GM12878 (cell line): ENCODE measurements at regions not wholly inside any gene's neighbourhood (a gene's known extent, or its start where the extent isn't known, plus 50 kb on each side); places are given as distances from the start of the nearest gene placed in this dataset.

ENCODE experiments used
- BCL11A ChIP-seq: IDR thresholded peaks from 2 replicates; pipeline ENCODE4 v1.6.1; 2011; ENCODE audit warnings: low read depth, low read length
- BHLHE40 ChIP-seq, 2 experiments: fragments of 450-650 bp in 1 of 2; IDR thresholded peaks; 2 replicates each; pipeline ENCODE4 v1.6.1; 2011 to 2017; ENCODE audit warnings: low read depth in 2 of 2, borderline replicate concordance in 1 of 2, improper control_type of control experiment in 1 of 2, low read length in 1 of 2, mild to moderate bottlenecking in 1 of 2
- BMI1 ChIP-seq: fragments of 450-650 bp; IDR thresholded peaks from 2 replicates; pipeline ENCODE4 v1.6.1; 2016; ENCODE audit warnings: mild to moderate bottlenecking, moderate library complexity, borderline replicate concordance
- CBX5 ChIP-seq: sonication (generic); IDR thresholded peaks from 2 replicates; pipeline ENCODE4 v1.6.1; 2016; ENCODE audit warnings: low read depth, moderate library complexity, mild to moderate bottlenecking, inconsistent platforms
- CTCF ChIP-seq, 3 experiments: IDR thresholded peaks in 2 of 3; conservative IDR thresholded peaks in 1 of 3; 2 replicates each; pipeline ENCODE4 v1.5.1; 2011; ENCODE audit warnings: low read depth in 3 of 3, low read length in 3 of 3, mild to moderate bottlenecking in 3 of 3, control low read depth in 2 of 3, moderate library complexity in 2 of 3, inconsistent platforms in 1 of 3, mixed read lengths in 1 of 3; ENCODE audit not compliant: control insufficient read depth in 2 of 3, insufficient read depth in 1 of 3; ENCODE audit errors: extremely low read depth in 1 of 3
- EZH2 ChIP-seq: IDR thresholded peaks from 2 replicates; pipeline ENCODE4 v1.6.1; 2012; ENCODE audit warnings: low read depth, mild to moderate bottlenecking, control low read depth, inconsistent platforms, low read length, borderline replicate concordance; ENCODE audit not compliant: control insufficient read depth
- FOS ChIP-seq: IDR thresholded peaks from 3 replicates; pipeline ENCODE4 v1.6.1; 2011; ENCODE audit warnings: borderline replicate concordance; ENCODE audit not compliant: insufficient read length; ENCODE audit errors: extremely low read depth
- FOXM1 ChIP-seq: IDR thresholded peaks from 2 replicates; pipeline ENCODE4 v1.6.1; 2012; ENCODE audit warnings: low read depth, mild to moderate bottlenecking, inconsistent platforms, low read length, moderate library complexity
- HDGF ChIP-seq: fragments of 450-650 bp; IDR thresholded peaks from 2 replicates; pipeline ENCODE4 v1.6.1; 2016; ENCODE audit warnings: antibody characterized with exemption
- NR2C2 ChIP-seq: IDR thresholded peaks from 2 replicates; pipeline ENCODE4 v1.6.1; 2011; ENCODE audit warnings: borderline replicate concordance, low read depth; ENCODE audit not compliant: control insufficient read depth, insufficient read length
- POLR2A ChIP-seq: IDR thresholded peaks from 2 replicates; pipeline ENCODE4 v1.6.1; 2011; ENCODE audit warnings: low read depth, mild to moderate bottlenecking, low read length
- REST ChIP-seq: IDR thresholded peaks from 2 replicates; pipeline ENCODE4 v1.6.1; 2012; ENCODE audit warnings: mild to moderate bottlenecking, low read depth, low read length
- RUNX3 ChIP-seq: IDR thresholded peaks from 2 replicates; pipeline ENCODE4 v1.6.1; 2012; ENCODE audit warnings: low read length, inconsistent platforms

- no peak for TF ChIP-seq BMI1
- no peak for TF ChIP-seq CTCF (IDR thresholded peaks at IDR 0.05 in 2 of 3, conservative IDR thresholded peaks at IDR 0.05 in 1 of 3; ENCODE audit: control insufficient read depth in 2 of 3, extremely low read depth in 1 of 3, insufficient read depth in 1 of 3, low read depth in 3 of 3, low read length in 3 of 3)
- no peak for TF ChIP-seq EZH2
- TF ChIP-seq FOS = no peak
- TF ChIP-seq CBX5 = no peak
- TF ChIP-seq HDGF = no peak
- no peak for TF ChIP-seq POLR2A
- TF ChIP-seq REST = no peak
- no peak for TF ChIP-seq FOXM1
- no peak for TF ChIP-seq BHLHE40 (IDR thresholded peaks at IDR 0.05; ENCODE audit: borderline replicate concordance in 1 of 2, low read depth in 2 of 2, low read length in 1 of 2)
- no peak for TF ChIP-seq NR2C2
- TF ChIP-seq RUNX3 = no peak
- TF ChIP-seq BCL11A = no peak
Observed at GRCh38 chr3:156016902-156017301, 103.5 kb upstream of the KCNAB1 start.
